Endodermal cell (in vitro differentiated cells): ENCODE measurements at regions not wholly inside any gene's neighbourhood (a gene's known extent, or its start where the extent isn't known, plus 50 kb on each side); places are given as distances from the start of the nearest gene placed in this dataset.
"Not testable (repeated sequence)": the region's sequence is repeated elsewhere in the genome, so short reads cannot be mapped to it uniquely, and the experiment has no call there.

Experiments
- DNase-seq: peaks from one replicate; pipeline ENCODE4 v3.0.0-alpha.2; 2017
- H3K27ac ChIP-seq: 2 replicates; pipeline ENCODE4 v1.5.1; 2013; ENCODE audit warnings: mild to moderate bottlenecking, low read depth, low read length, moderate library complexity
- H3K27me3 ChIP-seq: 2 replicates; pipeline ENCODE4 v1.6.1; 2013; ENCODE audit warnings: mild to moderate bottlenecking, low read length, moderate library complexity; ENCODE audit not compliant: insufficient read depth, control insufficient read depth, poor library complexity, severe bottlenecking
- H3K36me3 ChIP-seq: 2 replicates; pipeline ENCODE4 v1.7.0; 2013; ENCODE audit warnings: mild to moderate bottlenecking, low read length, moderate library complexity; ENCODE audit not compliant: control insufficient read depth, insufficient read depth
- H3K4me1 ChIP-seq: one replicate; pipeline ENCODE4 v1.7.0; 2013; ENCODE audit warnings: low read length; ENCODE audit not compliant: control insufficient read depth, insufficient read depth
- H3K4me3 ChIP-seq: 2 replicates; pipeline ENCODE4 v1.5.1; 2013; ENCODE audit warnings: mild to moderate bottlenecking, low read length, moderate library complexity
- H3K9ac ChIP-seq: 2 replicates; pipeline ENCODE4 v1.6.1; 2013; ENCODE audit warnings: mild to moderate bottlenecking, low read length, moderate library complexity; ENCODE audit not compliant: poor library complexity, severe bottlenecking; ENCODE audit errors: extremely low read depth
- H3K9me3 ChIP-seq: 2 replicates; pipeline ENCODE4 v1.6.1; 2013; ENCODE audit warnings: mild to moderate bottlenecking, low read length, moderate library complexity; ENCODE audit not compliant: control insufficient read depth
- H3K27ac Mint-ChIP-seq: 2 replicates; pipeline ENCODE4 v1.8.0; 2020; ENCODE audit warnings: mixed read lengths
- H3K27me3 Mint-ChIP-seq: 2 replicates; pipeline ENCODE4 v1.8.0; 2021; ENCODE audit warnings: mild to moderate bottlenecking, mixed read lengths; ENCODE audit not compliant: insufficient read depth
- H3K36me3 Mint-ChIP-seq: 2 replicates; pipeline ENCODE4 v1.8.0; 2020; ENCODE audit warnings: low read depth, mixed read lengths
- H3K4me1 Mint-ChIP-seq: 2 replicates; pipeline ENCODE4 v1.8.0; 2020; ENCODE audit warnings: mixed read lengths
- H3K4me3 Mint-ChIP-seq: 2 replicates; pipeline ENCODE4 v1.8.0; 2020; ENCODE audit warnings: mild to moderate bottlenecking, moderate library complexity, mixed read lengths
- H3K9me3 Mint-ChIP-seq: 2 replicates; pipeline ENCODE4 v1.8.0; 2020; ENCODE audit warnings: mild to moderate bottlenecking, mixed read lengths
- CTCF ChIP-seq: fragments of 200-600 bp; sonication (generic); conservative IDR thresholded peaks from 2 replicates; pipeline ENCODE4 v1.5.0; 2021; ENCODE audit warnings: antibody characterized with exemption, mild to moderate bottlenecking
- WGBS, 2 experiments: methylation state at CpG; one replicate each; pipeline versions ENCODE4 v1.1.5 to v1.1.7; 2013; ENCODE audit warnings: missing lambda C conversion rate in 2 of 2, mixed read lengths in 1 of 2; ENCODE audit not compliant: insufficient coverage in 1 of 2, insufficient read length in 1 of 2; 5-methylcytosine and 5-hydroxymethylcytosine counted together

- Mint-ChIP-seq H3K27ac (peak overlapping the region; percentile 8), H3K9me3 (no peaks in the 10 kb centered on the region), H3K36me3 (no peaks in the 10 kb centered on the region), H3K27me3 (peaks cover 9% of the 10 kb centered on the region), H3K4me3 (no peak overlapping the region), H3K4me1 (peaks cover 22% of the 10 kb centered on the region)
- no peaks in the 10 kb centered on the region for H3K36me3 ChIP-seq
- H3K4me3 ChIP-seq, result no peak overlapping the region
- peaks cover 4% of the 10 kb centered on the region for H3K4me1 ChIP-seq
- H3K27ac ChIP-seq, result no peak overlapping the region
- no peak overlapping the region for H3K9ac ChIP-seq
- 20 to 45% methylated on average over 1 to 5 of the region's 5 CpGs for WGBS, 2 experiments
- no peaks in the 10 kb centered on the region for H3K9me3 ChIP-seq
- peak; percentile 85 for DNase-seq
- TF ChIP-seq CTCF, result peak; percentile 77
- no peaks in the 10 kb centered on the region for H3K27me3 ChIP-seq
These were observed 119.7 kb downstream of the ZNF281 start for GRCh38 chr1:200290010-200290685.

GRCh38 chr1:200288226-200288625, 121.6 kb downstream of the ZNF281 start:
- no peak overlapping the region for H3K9ac ChIP-seq
- peak; percentile 0 for DNase-seq
- H3K27ac ChIP-seq, result no peak overlapping the region
- no peaks in the 10 kb centered on the region for H3K36me3 ChIP-seq
- Mint-ChIP-seq H3K9me3 (no peaks in the 10 kb centered on the region), H3K4me1 (peaks cover 22% of the 10 kb centered on the region), H3K27ac (no peak overlapping the region), H3K36me3 (no peaks in the 10 kb centered on the region), H3K4me3 (no peak overlapping the region), H3K27me3 (peaks cover 11% of the 10 kb centered on the region)
- no peak overlapping the region for H3K4me3 ChIP-seq
- no peak for TF ChIP-seq CTCF
- H3K4me1 ChIP-seq, result peaks cover 4% of the 10 kb centered on the region
- H3K27me3 ChIP-seq, result no peaks in the 10 kb centered on the region
- 90 to 95% methylated on average over 3 to 5 of the region's 5 CpGs for WGBS, 2 experiments
- no peaks in the 10 kb centered on the region for H3K9me3 ChIP-seq

- H3K4me3 Mint-ChIP-seq, H3K36me3 ChIP-seq, H3K36me3 Mint-ChIP-seq, H3K9ac ChIP-seq, H3K9me3 ChIP-seq, H3K27ac ChIP-seq, H3K27me3 ChIP-seq, H3K9me3 Mint-ChIP-seq, DNase-seq, H3K4me1 Mint-ChIP-seq, H3K27ac Mint-ChIP-seq, H3K4me3 ChIP-seq, H3K4me1 ChIP-seq: not testable (repeated sequence)
- peaks cover 11% of the 10 kb centered on the region for H3K27me3 Mint-ChIP-seq
- 94 to 95% methylated on average over 5 of the region's 5 CpGs for WGBS, 2 experiments
These were observed 125.6 kb downstream of the ZNF281 start for GRCh38 chr1:200284236-200284635.
